HFF-Myc (cell line): ENCODE measurements at regions not wholly inside any gene's neighbourhood (a gene's known extent, or its start where the extent isn't known, plus 50 kb on each side); places are given as distances from the start of the nearest gene placed in this dataset.

ENCODE experiments used
- DNase-seq: peaks from one replicate; pipeline ENCODE4 v3.0.0-alpha.2; 2011; ENCODE audit warnings: low read depth; ENCODE audit errors: extremely low read depth
- H3K4me3 ChIP-seq: replicated peaks from 2 replicates; pipeline ENCODE4 v1.5.1; 2011; ENCODE audit warnings: low read depth, mild to moderate bottlenecking, control low read depth, low read length
- CTCF ChIP-seq: IDR thresholded peaks from 2 replicates; pipeline ENCODE4 v1.5.1; 2012; ENCODE audit warnings: mild to moderate bottlenecking, low read depth, low read length, control low read depth; ENCODE audit errors: missing control alignments

- H3K4me3 ChIP-seq = no peak overlapping the region
- no peak for DNase-seq
- no peak for TF ChIP-seq CTCF
Measured at GRCh38 chr2:8190279-8190678, 491.6 kb upstream of the ID2 start.

GRCh38 chr2:8191427-8191826 lies 490.4 kb upstream of the ID2 start:
- no peak for TF ChIP-seq CTCF
- no peak for DNase-seq
- no peak overlapping the region for H3K4me3 ChIP-seq

GRCh38 chr2:8193146-8193545 lies 488.7 kb upstream of the ID2 start:
- DNase-seq = no peak
- TF ChIP-seq CTCF = no peak
- H3K4me3 ChIP-seq = no peak overlapping the region

- TF ChIP-seq CTCF = no peak
- H3K4me3 ChIP-seq = no peak overlapping the region
- DNase-seq = no peak
Measured at GRCh38 chr2:8193686-8194615, 487.9 kb upstream of the ID2 start.

GRCh38 chr2:8195784-8196183 lies 486.1 kb upstream of the ID2 start:
- no peak overlapping the region for H3K4me3 ChIP-seq
- DNase-seq = no peak
- no peak for TF ChIP-seq CTCF

GRCh38 chr2:8196316-8196715 lies 485.5 kb upstream of the ID2 start:
- DNase-seq = no peak
- no peak overlapping the region for H3K4me3 ChIP-seq
- no peak for TF ChIP-seq CTCF
